Stimulated activated CD4-positive, alpha-beta T cell treated with anti-CD3 and anti-CD28 coated beads, Interleukin-15, amount 100 ng/mL, for 24 hours (primary cell): ENCODE measurements at regions not wholly inside any gene's neighbourhood (a gene's known extent, or its start where the extent isn't known, plus 50 kb on each side); places are given as distances from the start of the nearest gene placed in this dataset.

Source experiments
- DNase-seq: peaks from one replicate; pipeline ENCODE4 v3.0.0-alpha.2; 2020

DNA sequence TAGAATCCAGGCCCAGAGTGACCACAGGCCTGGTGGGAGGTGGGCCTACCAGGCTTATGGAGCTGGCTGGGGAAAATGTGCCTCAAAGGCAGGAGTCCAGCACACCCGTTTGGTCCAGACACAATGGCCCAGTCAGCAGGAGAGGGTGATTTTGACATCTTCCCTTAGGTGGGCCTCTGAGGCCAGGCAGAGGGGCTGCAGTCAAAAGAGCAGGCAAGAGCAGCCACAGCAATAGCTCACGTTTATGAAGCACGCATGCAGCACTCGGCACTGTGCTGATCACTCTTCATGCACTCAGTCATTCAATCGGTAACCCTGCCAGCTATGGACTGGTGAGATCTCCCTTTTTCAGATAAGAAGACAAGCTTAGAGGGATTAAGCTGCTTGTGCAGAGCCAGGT is 146.8 kb downstream of the LRIG2 start:
- no peak for DNase-seq

GRCh38 chr1:113223040-113223439 is 150.0 kb downstream of the LRIG2 start:
- DNase-seq: no peak

GRCh38 chr1:113223546-113223945 is 150.5 kb downstream of the LRIG2 start:
- no peak for DNase-seq

DNA sequence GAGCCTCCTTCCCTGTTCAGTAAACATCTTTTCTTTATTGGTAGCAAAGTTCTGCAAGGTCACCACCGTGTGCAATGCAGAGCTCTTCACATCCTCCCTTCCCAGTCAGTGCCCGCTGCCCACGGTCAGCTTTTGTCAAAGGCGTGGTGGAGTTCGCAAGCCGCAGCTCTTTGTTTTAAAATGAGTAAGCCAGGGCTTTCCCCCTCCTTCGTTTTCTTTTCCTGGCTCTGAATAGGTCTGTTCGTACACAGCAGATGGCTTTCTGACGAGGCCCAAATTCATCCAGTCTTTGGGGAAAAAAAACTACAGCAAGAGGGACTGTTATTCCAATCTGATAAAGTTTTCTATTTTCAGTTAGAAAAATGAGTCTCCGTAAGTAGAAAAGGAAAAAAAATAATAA is 153.2 kb downstream of the LRIG2 start:
- DNase-seq: peak; percentile 27

GRCh38 chr1:113231866-113232265 is 158.4 kb upstream of the MAGI3 start:
- no peak for DNase-seq

DNA sequence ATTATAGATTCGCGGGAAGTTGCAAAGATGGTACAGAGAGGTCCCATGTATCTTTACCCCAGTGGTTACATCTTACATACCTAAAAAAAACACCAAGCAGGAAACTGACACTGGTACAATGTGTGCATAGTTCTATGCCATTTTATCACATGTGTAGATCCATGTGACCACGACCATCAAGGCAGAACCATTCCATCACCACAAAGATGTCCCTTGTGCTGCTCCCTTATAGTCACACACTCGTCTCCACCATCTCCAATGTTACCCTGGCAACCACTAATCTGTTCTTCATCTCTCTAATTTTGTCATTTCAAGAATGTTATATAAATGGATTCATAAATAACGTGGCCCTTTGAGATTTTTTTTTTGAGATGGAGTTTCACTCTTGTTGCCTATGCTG is 156.9 kb upstream of the MAGI3 start:
- DNase-seq: no peak

- no peak for DNase-seq
Observed at GRCh38 chr1:113241237-113241636, 149.1 kb upstream of the MAGI3 start.

GRCh38 chr1:113242481-113242880 is 147.8 kb upstream of the MAGI3 start:
- DNase-seq: no peak

GRCh38 chr1:113243529-113243928 is 146.8 kb upstream of the MAGI3 start:
- DNase-seq: no peak

- DNase-seq: no peak
Observed at GRCh38 chr1:113244112-113244820, 146.0 kb upstream of the MAGI3 start.

GRCh38 chr1:113245252-113245651 is 145.1 kb upstream of the MAGI3 start:
- no peak for DNase-seq

DNA sequence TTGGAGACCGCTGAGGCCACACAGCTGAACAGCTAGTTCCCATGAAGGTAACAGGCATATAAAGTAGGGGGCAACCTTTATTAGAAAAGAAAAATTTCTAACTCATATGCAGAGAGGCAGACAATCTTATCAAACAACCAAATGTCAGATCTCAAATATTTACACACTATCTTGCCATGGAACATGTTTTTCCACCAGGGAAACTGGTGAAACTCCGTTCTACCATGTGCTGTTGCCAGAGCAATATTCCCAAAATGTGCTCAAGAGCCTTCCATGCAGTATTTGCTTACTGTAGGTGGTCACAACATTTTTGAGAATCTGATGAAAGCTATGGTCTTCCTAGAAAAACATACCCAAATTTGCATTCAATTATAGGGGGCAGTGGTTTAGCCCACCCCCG is 143.4 kb upstream of the MAGI3 start:
- no peak for DNase-seq

GRCh38 chr1:113247355-113247754 is 143.0 kb upstream of the MAGI3 start:
- no peak for DNase-seq

- no peak for DNase-seq
Observed at GRCh38 chr1:113247782-113248181, 142.5 kb upstream of the MAGI3 start.

DNA sequence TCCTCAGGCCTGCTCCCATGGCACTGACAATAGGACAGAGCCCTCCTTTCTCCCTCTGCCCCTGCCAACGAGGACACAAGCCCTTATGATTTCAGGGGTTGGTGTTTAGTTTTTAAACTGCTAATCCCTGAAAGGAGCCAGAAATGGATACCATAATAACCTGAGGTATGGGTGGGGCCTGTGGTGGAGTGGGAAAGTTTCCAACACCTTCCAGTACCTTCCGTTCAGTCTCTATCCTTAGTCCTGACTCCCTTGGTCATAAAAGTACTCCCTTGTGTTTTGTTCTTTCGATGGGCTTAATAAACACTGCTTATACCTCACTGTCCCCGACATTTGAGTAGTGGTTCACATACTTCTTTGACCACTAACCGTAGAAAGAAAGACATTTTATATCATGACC is 141.8 kb upstream of the MAGI3 start:
- DNase-seq: no peak

DNA sequence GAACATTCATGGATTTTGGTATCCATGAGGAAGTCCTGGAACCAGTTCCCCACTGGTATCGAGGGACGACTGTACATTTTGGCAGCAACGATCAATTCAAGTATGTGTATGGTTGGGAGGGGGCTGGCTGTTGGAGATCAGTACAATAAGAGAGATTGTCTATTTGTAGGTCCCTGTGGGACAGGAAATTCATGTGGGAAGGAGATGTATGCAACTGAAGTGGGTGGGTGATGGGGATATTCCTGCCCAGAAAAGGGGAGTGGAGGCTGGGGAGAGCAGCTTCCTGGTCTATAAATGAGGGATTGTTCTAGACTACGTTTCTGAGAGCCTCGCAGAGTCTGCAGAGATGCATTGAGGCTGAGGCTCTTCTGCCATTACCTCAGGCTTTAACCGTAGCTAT is 140.2 kb upstream of the MAGI3 start:
- DNase-seq: no peak

GRCh38 chr1:113252166-113252565 is 138.1 kb upstream of the MAGI3 start:
- no peak for DNase-seq

- no peak for DNase-seq
Observed at GRCh38 chr1:113253187-113253586, 137.1 kb upstream of the MAGI3 start.

DNA sequence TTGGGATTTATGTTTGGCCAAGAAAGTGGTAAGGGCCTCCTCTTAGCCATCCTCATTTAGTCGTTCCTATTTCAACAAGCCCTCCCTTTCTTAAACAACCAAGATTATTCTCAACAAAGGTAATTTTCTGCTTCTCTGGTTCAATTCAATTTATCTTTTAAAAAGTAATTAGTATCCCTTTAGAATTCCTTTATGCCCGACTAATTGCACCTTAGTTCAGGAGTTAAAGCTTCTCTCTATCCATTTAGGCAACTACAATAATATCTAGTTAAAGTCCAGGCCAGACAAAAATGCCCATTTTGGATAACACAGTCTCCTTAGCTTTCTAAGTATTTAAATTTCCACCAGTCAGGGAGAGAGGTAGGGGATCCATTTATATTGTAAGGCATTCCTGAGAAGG is 136.7 kb upstream of the MAGI3 start:
- DNase-seq: no peak

- no peak for DNase-seq
Observed at GRCh38 chr1:113255038-113255719, 135.1 kb upstream of the MAGI3 start.

- DNase-seq: no peak
Observed at GRCh38 chr1:113255720-113256347, 134.5 kb upstream of the MAGI3 start.

DNA sequence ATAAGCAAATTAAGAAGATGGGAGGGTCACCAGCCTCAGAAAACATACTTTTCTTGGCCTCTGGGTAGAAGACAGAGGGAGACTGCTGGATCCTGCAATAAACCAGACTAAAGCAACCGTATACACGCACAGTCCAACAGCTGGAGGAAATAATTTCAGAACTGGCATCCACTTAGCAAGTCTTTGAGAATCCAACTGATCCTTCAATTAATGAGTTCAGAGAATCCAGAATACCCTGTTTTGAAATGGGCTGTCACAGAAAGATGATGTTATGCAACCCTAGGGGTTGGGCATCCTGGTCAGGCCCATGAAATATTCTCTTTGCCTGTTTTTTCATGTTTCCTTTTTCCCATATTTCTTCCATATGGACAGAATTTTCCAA is 134.0 kb upstream of the MAGI3 start:
- DNase-seq: no peak

- no peak for DNase-seq
Observed at GRCh38 chr1:113259988-113260387, 130.3 kb upstream of the MAGI3 start.

DNA sequence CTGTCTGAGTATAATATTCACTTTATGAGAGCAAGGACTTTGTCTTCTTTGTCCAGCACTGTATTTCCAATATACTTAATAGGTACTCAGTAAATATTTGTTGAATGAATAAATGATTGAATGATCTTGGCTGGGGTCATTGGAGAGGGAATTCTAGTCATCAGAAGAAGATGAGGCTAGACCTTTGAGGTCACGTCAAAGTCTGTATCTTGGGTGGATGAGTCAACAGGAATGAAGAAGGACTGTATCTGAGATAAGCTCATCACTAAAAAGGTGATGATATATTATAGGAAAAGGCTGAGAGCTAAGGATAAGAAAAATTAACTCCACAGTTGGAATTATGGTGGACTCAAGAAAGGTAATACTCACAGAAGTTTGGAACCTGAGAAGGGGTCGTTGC is 125.1 kb upstream of the MAGI3 start:
- no peak for DNase-seq
